NB4 (cell line): ENCODE measurements at regions not wholly inside any gene's neighbourhood (a gene's known extent, or its start where the extent isn't known, plus 50 kb on each side); places are given as distances from the start of the nearest gene placed in this dataset.
"Not testable (repeated sequence)": the region's sequence is repeated elsewhere in the genome, so short reads cannot be mapped to it uniquely, and the experiment has no call there.

Source experiments
- DNase-seq: peaks from one replicate; pipeline ENCODE4 v3.0.0; 2010; ENCODE audit warnings: low read depth
- H3K4me3 ChIP-seq: one replicate; pipeline ENCODE4 v1.5.1; 2011; ENCODE audit warnings: mild to moderate bottlenecking, low read depth, low read length, moderate library complexity
- MYC ChIP-seq: IDR thresholded peaks from 2 replicates; pipeline ENCODE4 v1.6.1; 2011; ENCODE audit warnings: low read depth, low read length
- POLR2A ChIP-seq: IDR thresholded peaks from 2 replicates; pipeline ENCODE4 v1.6.1; 2011; ENCODE audit warnings: mild to moderate bottlenecking; ENCODE audit not compliant: insufficient read length; ENCODE audit errors: extremely low read depth
- TF ChIP-seq, protein P1 (sequence below): IDR thresholded peaks from one replicate; pipeline ENCODE4 v1.5.1; 2012; ENCODE audit warnings: low read depth, low read length
- TF ChIP-seq, protein P2 (sequence below): IDR thresholded peaks from 2 replicates; pipeline ENCODE4 v1.6.1; 2011; ENCODE audit warnings: low read depth, low read length

DNA sequence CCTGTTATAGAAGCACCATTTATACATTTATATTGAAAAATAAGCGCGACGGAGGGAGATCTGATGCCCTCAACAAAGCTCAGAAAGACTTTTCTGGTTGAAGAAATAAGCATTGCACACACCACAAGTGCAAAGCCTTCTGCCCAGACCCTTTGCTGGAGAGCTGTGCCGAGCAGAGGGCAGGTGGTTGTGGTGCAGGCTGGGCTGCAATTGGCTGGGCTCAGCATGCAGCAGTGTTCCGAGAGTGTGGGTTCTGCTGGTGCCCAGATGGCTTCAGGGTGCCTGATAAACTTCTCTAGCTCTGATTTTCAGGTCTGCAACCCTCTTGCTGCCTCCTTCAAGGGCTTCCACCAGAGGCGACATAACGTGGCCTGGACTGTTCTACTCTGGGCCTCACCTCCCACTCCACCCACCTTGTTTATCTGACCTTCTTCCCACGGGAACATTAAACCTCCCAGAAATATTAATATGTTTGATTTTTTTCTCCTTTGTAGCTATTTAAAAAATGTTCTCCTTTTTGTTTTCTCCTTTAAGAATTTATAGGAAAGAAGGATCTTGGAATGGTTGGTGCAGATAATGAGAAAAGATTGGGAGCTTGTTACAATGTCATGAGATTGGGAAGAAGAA, 113.6 kb upstream of the ITGA6 start:
- TF ChIP-seq, protein P1, sequence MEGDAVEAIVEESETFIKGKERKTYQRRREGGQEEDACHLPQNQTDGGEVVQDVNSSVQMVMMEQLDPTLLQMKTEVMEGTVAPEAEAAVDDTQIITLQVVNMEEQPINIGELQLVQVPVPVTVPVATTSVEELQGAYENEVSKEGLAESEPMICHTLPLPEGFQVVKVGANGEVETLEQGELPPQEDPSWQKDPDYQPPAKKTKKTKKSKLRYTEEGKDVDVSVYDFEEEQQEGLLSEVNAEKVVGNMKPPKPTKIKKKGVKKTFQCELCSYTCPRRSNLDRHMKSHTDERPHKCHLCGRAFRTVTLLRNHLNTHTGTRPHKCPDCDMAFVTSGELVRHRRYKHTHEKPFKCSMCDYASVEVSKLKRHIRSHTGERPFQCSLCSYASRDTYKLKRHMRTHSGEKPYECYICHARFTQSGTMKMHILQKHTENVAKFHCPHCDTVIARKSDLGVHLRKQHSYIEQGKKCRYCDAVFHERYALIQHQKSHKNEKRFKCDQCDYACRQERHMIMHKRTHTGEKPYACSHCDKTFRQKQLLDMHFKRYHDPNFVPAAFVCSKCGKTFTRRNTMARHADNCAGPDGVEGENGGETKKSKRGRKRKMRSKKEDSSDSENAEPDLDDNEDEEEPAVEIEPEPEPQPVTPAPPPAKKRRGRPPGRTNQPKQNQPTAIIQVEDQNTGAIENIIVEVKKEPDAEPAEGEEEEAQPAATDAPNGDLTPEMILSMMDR = no peak
- TF ChIP-seq, protein P2, sequence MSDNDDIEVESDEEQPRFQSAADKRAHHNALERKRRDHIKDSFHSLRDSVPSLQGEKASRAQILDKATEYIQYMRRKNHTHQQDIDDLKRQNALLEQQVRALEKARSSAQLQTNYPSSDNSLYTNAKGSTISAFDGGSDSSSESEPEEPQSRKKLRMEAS = no peak
- TF ChIP-seq MYC = no peak
- TF ChIP-seq POLR2A = no peak
- no peak overlapping the region for H3K4me3 ChIP-seq
- DNase-seq = no peak

DNA sequence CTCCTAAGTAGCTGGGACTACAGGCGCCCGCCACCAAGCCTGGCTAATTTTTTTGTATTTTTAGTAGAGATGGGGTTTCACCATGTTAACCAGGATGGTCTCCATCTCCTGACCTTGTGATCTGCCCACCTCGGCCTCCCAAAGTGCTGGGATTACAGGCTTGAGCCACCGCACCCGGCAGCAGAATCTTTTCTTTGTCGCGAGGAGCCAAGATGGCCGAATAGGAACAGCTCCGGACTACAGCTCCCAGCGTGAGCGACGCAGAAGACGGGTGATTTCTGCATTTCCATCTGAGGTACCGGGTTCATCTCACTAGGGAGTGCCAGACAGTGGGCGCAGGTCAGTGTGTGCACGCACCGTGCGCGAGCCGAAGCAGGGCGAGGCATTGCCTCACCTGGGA, 112.3 kb upstream of the ITGA6 start:
- DNase-seq, H3K4me3 ChIP-seq: not testable (repeated sequence)

DNA sequence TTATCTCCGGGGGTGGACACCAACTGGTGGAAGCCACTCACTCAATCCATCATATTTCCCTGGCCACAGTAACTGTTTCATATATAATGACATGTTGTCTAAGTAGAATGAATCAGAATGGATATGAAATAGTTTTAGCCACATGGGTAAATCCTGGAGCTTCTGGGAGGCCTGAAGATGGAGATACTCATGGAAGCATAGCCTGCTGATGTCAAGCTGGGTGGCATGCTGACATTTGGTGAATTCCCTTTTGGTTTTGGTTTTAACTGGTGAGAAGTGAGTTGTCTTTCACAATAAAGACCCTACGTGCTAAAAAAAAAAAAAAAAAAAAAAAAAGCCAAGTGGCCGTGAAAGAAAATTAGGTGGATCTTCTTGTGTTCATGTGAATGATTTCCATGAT, 105.3 kb upstream of the ITGA6 start:
- DNase-seq = no peak
- TF ChIP-seq, protein P2 = no peak
- no peak for TF ChIP-seq MYC
- TF ChIP-seq, protein P1 = no peak
- TF ChIP-seq POLR2A = no peak
- no peak overlapping the region for H3K4me3 ChIP-seq

DNA sequence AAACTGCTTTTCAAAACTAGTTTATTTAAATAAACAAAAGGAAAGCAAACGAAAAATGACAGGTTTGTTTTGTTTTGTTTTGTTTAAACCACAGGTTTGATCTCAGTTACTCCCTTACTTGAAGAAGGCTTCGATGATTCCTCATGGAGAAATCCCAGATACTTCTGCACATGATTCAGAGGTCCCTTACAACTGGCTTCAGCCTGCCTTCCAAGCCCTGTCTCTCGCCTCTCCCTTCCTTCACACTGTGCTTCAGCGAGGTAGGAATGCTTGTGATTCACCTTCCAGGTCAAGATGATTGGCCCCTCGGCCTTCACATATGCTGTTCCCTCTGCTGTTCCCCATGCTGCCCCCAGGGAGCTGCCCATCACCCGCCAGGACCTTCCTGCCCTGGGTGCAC, 104.1 kb upstream of the ITGA6 start:
- DNase-seq = no peak
- TF ChIP-seq, protein P2 = no peak
- TF ChIP-seq POLR2A (no peak), MYC (no peak)
- TF ChIP-seq, protein P1 = no peak
- no peak overlapping the region for H3K4me3 ChIP-seq

DNA sequence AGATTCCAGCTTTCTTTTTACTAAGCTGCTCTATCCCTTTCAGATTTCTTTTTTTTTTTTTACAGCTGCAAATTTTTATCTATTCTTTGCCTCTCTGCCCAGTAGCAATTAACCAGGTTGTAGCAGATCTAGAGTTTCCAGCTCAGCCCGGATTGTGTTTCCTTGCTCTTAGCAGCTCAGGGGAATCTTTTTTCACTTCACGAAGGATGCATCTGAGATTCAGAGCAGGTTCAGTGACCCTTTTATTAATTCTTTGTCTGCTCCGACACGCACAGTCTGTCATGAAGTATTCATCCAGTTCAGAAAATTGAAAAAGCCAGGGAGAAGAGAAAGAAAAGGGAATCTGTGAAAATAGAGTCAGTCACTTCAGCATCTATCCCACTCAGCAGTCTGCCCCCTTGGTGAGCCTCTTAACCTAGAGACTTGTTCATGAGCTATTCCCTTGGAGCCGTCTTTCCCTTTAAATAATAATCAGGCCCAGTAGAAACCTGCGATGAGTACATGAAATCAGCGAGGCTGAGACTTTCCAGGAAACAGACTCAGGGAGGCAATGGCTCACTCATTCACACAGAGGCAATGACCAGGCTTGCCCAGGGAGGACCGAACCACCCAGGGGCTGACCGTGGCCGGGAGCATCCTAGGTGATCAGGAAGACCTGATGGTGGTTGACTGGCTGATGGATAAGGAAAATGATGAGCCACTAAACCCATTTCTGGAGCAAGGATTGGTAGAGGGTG, 103.4 kb upstream of the ITGA6 start:
- no peak for DNase-seq
- TF ChIP-seq, protein P1 = no peak
- no peak for TF ChIP-seq MYC
- TF ChIP-seq, protein P2 = no peak
- TF ChIP-seq POLR2A = no peak
- H3K4me3 ChIP-seq = no peak overlapping the region

DNA sequence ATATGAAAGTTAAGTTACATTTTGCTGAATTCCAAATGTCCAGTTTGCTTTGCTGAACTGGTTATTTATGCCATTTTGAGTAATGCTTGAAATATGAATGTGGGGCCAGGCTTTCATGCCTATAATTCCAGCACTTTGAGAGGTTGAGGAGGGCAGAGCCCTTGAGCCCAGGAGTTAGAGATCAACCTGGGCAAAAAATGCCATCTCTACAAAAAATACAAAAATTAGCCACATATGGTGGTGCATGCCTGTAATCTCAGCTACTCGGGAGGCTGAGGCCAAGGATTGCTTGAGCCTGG, 101.2 kb upstream of the ITGA6 start:
- no peak overlapping the region for H3K4me3 ChIP-seq
- no peak for DNase-seq
- TF ChIP-seq MYC (no peak), POLR2A (no peak)
- TF ChIP-seq, protein P2 = no peak
- TF ChIP-seq, protein P1 = no peak
